HG02870 (cell line): ENCODE measurements at regions not wholly inside any gene's neighbourhood (a gene's known extent, or its start where the extent isn't known, plus 50 kb on each side); places are given as distances from the start of the nearest gene placed in this dataset.
"Not testable (repeated sequence)": the region's sequence is repeated elsewhere in the genome, so short reads cannot be mapped to it uniquely, and the experiment has no call there.

Experiments
- ATAC-seq: cut with Tn5 transposase; IDR thresholded peaks from one replicate; pipeline ENCODE4 v1.9.1; 2021; ENCODE audit warnings: mild to moderate bottlenecking, moderate library complexity; ENCODE audit not compliant: unreplicated experiment

GRCh38 chr10:58068809-58069208, 198.9 kb downstream of the IPMK start:
- no peak for ATAC-seq

GRCh38 chr10:58066979-58067378, 200.7 kb downstream of the IPMK start:
- ATAC-seq, result no peak

DNA sequence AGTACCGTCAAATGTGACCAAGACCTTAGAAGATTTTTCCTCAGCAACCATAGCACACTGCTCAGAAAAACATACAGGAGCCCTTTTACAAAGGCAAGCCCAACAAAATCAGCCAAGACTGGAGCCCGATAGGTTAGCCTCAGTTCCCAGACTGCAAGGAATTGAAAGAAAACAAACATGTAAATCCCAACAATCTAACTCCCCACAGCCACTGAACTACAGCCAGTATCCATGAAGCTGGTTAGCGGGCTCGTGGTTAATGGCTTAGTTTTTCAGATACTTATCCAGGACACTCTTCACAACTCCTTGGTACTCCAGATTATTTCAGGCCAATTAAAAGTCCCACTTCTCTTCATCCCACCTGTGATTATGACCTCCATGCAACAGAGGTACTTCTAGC, 201.6 kb downstream of the IPMK start:
- ATAC-seq, result no peak

DNA sequence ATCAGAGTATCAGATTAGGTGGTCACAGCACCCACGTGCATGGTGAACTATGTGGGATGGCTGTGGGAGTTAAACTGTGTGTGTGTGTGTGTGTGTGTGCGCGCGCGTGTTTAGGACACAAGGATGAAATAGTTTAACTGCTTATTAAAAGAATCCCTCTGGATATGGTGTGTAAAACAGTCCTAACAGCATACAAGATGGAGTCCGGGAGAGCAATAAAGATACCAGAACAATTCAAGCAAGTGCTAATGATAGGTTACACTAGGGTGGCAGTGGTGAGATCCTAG, 202.2 kb downstream of the IPMK start:
- no peak for ATAC-seq

DNA sequence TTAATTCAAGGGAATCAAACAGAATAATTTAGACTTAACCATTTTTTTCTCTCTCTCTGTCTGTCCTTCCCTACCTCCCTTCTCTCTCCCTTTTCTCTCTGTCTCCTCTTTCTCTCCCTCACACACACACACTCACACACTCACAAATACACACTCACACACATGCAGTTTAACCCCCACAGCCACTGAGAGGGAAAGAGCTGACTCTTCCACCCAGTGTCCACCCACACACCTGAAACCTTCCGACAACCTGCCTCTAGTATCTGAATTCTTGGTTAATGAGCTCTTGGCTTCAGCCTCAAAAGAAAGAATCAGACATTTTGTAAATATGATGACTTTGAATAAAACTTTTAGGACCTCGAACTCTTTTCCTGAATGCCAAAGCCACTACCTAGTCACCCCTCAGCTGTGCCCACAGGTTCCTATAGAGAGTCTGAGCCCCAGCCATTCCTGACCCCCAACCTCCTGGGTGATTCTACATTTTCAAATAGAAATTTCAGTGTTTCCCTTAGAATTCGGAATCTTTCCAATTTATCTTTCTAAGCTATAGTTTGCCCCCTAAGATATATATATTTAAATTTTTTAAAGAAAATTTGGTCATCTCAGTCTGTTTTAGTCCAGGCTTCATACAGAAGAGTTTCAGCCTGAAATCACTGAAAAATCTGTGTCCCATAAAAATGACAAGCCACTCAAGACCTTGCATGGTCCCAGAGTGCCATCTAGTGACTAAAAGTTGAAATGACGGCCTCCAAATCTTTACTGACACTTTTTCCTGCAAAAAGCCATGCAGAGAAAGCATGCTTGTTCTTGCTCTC, 202.8 kb downstream of the IPMK start:
- ATAC-seq, result no peak

DNA sequence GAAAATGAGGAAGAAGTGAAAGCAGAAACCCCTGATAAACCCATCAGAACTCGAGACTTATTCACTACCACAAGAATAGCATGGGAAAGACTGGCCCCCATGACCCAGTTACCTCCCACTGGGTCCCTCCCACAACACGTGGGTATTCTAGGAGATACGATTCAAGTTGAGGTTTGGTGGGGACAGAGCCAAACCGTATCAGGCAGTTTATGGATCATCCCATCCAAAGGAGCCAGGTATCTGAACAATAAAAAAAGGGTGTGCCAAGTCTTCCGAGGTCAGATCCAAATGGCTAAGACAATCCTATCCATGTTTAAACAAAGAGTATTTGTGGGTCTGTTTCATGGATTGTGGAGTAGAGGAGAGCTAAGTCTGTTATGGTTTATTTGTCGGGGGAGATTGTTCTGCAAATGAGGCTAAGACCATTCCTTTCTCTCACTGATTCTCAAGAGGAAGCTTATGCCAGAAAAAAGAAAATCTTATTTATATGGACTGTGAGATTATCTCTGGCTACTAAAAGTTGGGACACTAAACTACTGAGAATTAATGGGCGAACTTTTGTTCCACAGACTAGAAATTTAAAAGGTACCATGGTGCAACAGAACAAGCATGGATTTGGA, 203.7 kb downstream of the IPMK start:
- ATAC-seq, result no peak

GRCh38 chr10:58058683-58059082, 209.0 kb downstream of the IPMK start:
- not testable (repeated sequence) for ATAC-seq

DNA sequence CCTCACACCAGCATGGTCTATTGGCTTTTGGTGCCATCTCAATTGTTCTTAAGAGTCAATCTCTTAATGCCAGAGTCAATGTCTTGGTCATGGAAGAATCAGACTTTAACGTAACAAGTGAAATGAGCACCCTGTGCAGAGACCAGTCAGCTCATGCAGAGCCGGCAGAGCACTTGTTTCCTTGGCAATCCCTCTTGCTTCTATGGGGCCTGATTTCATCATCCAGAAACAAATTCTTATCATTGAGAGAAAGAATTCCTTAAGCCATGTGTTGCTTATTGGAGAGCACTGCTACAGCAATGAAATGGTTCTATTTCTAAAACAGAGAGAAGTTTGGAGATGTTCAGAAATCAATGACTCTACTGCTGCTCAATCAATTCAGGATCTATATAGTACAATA, 212.8 kb downstream of the IPMK start:
- ATAC-seq, result no peak

- no peak for ATAC-seq
These were observed 214.9 kb downstream of the IPMK start for GRCh38 chr10:58052772-58053171.

DNA sequence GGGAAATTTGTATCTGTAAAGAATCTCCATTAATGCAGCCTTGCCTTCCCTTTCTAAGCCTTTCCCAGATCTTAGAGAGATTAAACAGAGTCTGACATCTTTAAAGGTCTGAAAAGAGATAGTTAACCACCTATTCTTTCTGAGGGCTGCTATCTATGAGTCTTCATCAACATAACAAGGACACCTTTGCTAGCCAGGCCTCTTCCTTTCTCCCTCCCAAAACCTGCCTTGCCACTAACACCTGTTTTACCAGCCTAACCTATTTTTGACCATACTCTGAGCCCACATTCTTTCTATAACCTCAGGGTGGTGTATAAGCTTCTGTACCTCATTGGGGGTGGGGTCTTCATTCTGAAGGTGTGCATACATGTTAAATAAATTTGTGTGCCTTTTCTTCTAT, 217.1 kb downstream of the IPMK start:
- ATAC-seq, result no peak

DNA sequence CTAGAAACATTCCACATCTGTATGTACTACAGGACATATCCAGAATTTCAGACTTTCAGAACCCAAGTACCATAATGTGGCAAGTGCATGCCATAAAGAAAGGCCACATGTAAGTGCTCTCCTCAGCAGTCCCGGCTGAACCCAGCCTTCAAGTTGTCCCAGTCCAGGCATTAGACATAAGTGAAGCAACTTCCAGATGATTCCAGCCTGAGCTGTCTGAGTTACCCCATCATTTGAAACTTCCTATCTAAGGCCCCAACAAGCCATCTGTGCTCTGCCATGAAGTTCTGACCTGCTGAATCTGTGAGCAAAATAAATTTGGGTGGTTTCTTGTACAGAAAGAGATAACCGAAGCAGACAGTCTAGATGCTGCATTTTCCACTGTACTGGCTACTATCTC, 218.8 kb downstream of the IPMK start:
- no peak for ATAC-seq

GRCh38 chr10:58044072-58044471, 223.6 kb downstream of the IPMK start:
- ATAC-seq, result no peak

DNA sequence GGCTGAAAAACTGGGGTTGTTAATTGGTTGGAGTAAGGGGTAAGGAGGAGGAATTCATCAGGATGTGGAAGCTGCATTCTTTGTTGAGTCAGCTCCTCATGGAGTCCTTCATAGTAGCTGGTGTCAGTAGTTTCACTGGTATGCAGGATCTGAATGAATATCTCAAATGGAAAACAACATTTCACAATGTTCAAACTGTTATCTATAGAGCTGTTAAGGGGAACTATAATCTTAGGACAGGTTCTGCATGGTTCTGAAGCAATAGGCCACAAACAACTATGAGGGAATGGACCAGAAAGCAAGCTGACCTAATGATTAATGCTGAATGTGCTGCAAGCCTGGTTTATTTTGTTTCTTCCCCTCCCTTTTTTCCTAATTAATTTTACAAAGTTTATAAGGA, 225.8 kb downstream of the IPMK start:
- ATAC-seq, result no peak

GRCh38 chr10:58030208-58030607, 237.5 kb downstream of the IPMK start:
- no peak for ATAC-seq

GRCh38 chr10:58028597-58029366, 238.9 kb downstream of the IPMK start:
- no peak for ATAC-seq

GRCh38 chr10:58027426-58027825, 240.3 kb downstream of the IPMK start:
- ATAC-seq, result no peak

- no peak for ATAC-seq
These were observed 241.7 kb downstream of the IPMK start for GRCh38 chr10:58026036-58026435.

GRCh38 chr10:58023341-58024073, 244.2 kb downstream of the IPMK start:
- ATAC-seq, result no peak

GRCh38 chr10:58019863-58020537, 247.7 kb downstream of the IPMK start:
- ATAC-seq, result peak; percentile 42

- ATAC-seq, result no peak
These were observed 249.9 kb downstream of the IPMK start for GRCh38 chr10:58017719-58018367.
